A549 (cell line): ENCODE measurements at regions not wholly inside any gene's neighbourhood (a gene's known extent, or its start where the extent isn't known, plus 50 kb on each side); places are given as distances from the start of the nearest gene placed in this dataset.

Experiments
- BHLHE40 ChIP-seq: IDR thresholded peaks from 2 replicates; pipeline ENCODE4 v1.6.1; 2012; ENCODE audit warnings: low read depth, low read length, inconsistent platforms
- CHD2 ChIP-seq: fragments of 150-350 bp; IDR thresholded peaks from 2 replicates; pipeline ENCODE4 v1.6.1; 2014; ENCODE audit warnings: low read length; ENCODE audit not compliant: partially characterized antibody
- CTCF ChIP-seq: fragments of >200 bp; sonication (Bioruptor Twin); formaldehyde crosslinking; IDR thresholded peaks from 3 replicates; pipeline ENCODE4 v1.5.1; 2016
- SREBF2 ChIP-seq: fragments of 450-650 bp; IDR thresholded peaks from 2 replicates; pipeline ENCODE4 v1.6.1; 2014; ENCODE audit warnings: mild to moderate bottlenecking, moderate library complexity
- USF2 ChIP-seq: fragments of 450-650 bp; IDR thresholded peaks from 2 replicates; pipeline ENCODE4 v1.6.1; 2014; ENCODE audit warnings: antibody characterized with exemption

GRCh38 chr13:107931056-107931455 lies 284.3 kb downstream of the LIG4 start:
- TF ChIP-seq CHD2 (no peak), BHLHE40 (no peak), CTCF (no peak), USF2 (no peak), SREBF2 (no peak)
